K562 (cell line): ENCODE measurements at regions not wholly inside any gene's neighbourhood (a gene's known extent, or its start where the extent isn't known, plus 50 kb on each side); places are given as distances from the start of the nearest gene placed in this dataset.
A peak's percentile ranks its signal among the peaks of the same experiment; 100 is the strongest.

ENCODE experiments used
- CCNT2 ChIP-seq: IDR thresholded peaks from 2 replicates; pipeline ENCODE4 v1.6.1; 2011; ENCODE audit warnings: borderline replicate concordance, low read depth, mild to moderate bottlenecking, moderate library complexity, mixed read lengths, low read length; ENCODE audit not compliant: insufficient read length; ENCODE audit errors: extremely low read depth
- CXXC5 ChIP-seq: fragments of 250-450 bp; sonication (Bioruptor Pico); IDR thresholded peaks from 2 replicates; pipeline ENCODE4 v1.8.0; 2022; ENCODE audit warnings: inconsistent platforms, mild to moderate bottlenecking, moderate library complexity
- E2F3 ChIP-seq: fragments of 250-450 bp; sonication (Bioruptor Pico); IDR thresholded peaks from 2 replicates; pipeline ENCODE4 v1.4.0; 2020; ENCODE audit warnings: mild to moderate bottlenecking
- L3MBTL2 ChIP-seq: fragments of 450-650 bp; IDR thresholded peaks from 2 replicates; pipeline ENCODE4 v1.6.1; 2016; ENCODE audit warnings: mild to moderate bottlenecking, moderate library complexity
- NRF1 ChIP-seq, 2 experiments: fragments of 450-650 bp; IDR thresholded peaks in 1 of 2; conservative IDR thresholded peaks in 1 of 2; 2 replicates each; pipeline ENCODE4 v1.6.1; 2014; ENCODE audit warnings: mild to moderate bottlenecking in 2 of 2
- PHF8 ChIP-seq: fragments of 200-600 bp; sonication (generic); IDR thresholded peaks from 2 replicates; pipeline ENCODE4 v1.6.1; 2012; ENCODE audit warnings: mixed run types, mild to moderate bottlenecking, inconsistent platforms, low read length, moderate library complexity, borderline replicate concordance
- SREBF1 ChIP-seq: fragments of 150-350 bp; IDR thresholded peaks from 2 replicates; pipeline ENCODE4 v1.6.1; 2014; ENCODE audit warnings: antibody characterized with exemption, low read depth, low read length, borderline replicate concordance
- ZFX ChIP-seq: sonication (generic); formaldehyde crosslinking; IDR thresholded peaks from 2 replicates; pipeline ENCODE4 v1.8.0; 2022; ENCODE audit warnings: mild to moderate bottlenecking, missing genetic modification reagents, moderate library complexity
- ZNF668 ChIP-seq: fragments of 250-450 bp; sonication (Bioruptor Pico); IDR thresholded peaks from 2 replicates; pipeline ENCODE4 v1.8.0; 2022; ENCODE audit warnings: mild to moderate bottlenecking, inconsistent platforms
- TF ChIP-seq, protein P1 (sequence below): sonication (generic); formaldehyde crosslinking; IDR thresholded peaks from 2 replicates; pipeline ENCODE4 v1.8.0; 2022; ENCODE audit warnings: mild to moderate bottlenecking, missing genetic modification reagents
- TF ChIP-seq, protein P2 (sequence below), 2 experiments: fragments of 450-650 bp in 1 of 2; sonication (generic) in 1 of 2; formaldehyde crosslinking in 1 of 2; IDR thresholded peaks; 2 replicates each; pipeline versions ENCODE4 v1.7.1 to v1.9.0; 2016 to 2022; ENCODE audit warnings: inconsistent platforms in 1 of 2, mild to moderate bottlenecking in 1 of 2, missing genetic modification reagents in 1 of 2
- TF ChIP-seq, protein P3 (sequence below): sonication (generic); formaldehyde crosslinking; IDR thresholded peaks from 2 replicates; pipeline ENCODE4 v1.9.0; 2022; ENCODE audit warnings: mild to moderate bottlenecking, missing genetic modification reagents

DNA sequence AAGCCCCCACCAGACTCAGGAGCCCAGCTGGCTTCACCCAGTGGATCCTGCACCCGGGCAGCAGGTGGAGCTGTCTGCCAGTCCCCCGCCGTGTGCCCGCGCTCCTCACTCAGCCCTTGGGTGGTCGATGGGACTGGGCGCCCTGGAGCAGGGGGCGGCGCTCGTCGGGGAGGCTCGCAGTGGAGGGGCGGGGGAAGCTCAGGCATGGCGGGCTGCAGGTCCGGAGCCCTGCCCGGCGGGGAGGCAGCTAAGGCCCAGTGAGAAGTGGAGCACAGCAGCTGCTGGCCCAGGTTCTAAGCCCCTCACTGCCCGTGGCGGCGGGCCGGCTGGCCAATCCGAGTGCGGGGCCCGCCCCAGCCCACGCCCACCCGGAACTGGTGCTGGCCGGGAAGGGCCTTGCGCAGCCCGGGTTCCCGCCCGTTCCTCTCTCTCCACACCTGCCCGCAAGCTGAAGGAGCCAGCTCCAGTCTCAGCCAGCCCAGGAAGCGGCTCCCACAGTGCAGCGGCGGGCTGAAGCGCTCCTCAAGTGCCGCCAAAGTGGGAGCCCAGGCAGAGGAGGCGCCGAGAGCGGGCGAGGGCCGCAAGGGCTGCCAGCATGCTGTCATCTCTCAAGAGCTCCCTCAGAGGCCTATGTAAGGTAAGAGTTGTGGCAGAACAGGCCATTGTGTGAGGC lies 1307.8 kb upstream of the TMEFF2 start (continued):
- TF ChIP-seq PHF8 = peak; percentile 53; the same call in 1 of the 2 replicates
- TF ChIP-seq L3MBTL2 = peak; percentile 80
- TF ChIP-seq CXXC5 = peak; percentile 58; the same call in 1 of the 2 replicates
- TF ChIP-seq, protein P1, sequence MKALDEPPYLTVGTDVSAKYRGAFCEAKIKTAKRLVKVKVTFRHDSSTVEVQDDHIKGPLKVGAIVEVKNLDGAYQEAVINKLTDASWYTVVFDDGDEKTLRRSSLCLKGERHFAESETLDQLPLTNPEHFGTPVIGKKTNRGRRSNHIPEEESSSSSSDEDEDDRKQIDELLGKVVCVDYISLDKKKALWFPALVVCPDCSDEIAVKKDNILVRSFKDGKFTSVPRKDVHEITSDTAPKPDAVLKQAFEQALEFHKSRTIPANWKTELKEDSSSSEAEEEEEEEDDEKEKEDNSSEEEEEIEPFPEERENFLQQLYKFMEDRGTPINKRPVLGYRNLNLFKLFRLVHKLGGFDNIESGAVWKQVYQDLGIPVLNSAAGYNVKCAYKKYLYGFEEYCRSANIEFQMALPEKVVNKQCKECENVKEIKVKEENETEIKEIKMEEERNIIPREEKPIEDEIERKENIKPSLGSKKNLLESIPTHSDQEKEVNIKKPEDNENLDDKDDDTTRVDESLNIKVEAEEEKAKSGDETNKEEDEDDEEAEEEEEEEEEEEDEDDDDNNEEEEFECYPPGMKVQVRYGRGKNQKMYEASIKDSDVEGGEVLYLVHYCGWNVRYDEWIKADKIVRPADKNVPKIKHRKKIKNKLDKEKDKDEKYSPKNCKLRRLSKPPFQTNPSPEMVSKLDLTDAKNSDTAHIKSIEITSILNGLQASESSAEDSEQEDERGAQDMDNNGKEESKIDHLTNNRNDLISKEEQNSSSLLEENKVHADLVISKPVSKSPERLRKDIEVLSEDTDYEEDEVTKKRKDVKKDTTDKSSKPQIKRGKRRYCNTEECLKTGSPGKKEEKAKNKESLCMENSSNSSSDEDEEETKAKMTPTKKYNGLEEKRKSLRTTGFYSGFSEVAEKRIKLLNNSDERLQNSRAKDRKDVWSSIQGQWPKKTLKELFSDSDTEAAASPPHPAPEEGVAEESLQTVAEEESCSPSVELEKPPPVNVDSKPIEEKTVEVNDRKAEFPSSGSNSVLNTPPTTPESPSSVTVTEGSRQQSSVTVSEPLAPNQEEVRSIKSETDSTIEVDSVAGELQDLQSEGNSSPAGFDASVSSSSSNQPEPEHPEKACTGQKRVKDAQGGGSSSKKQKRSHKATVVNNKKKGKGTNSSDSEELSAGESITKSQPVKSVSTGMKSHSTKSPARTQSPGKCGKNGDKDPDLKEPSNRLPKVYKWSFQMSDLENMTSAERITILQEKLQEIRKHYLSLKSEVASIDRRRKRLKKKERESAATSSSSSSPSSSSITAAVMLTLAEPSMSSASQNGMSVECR (CRISPR knock-in tag) = peak; percentile 54; the same call in 1 of the 2 replicates
- TF ChIP-seq SREBF1 = no peak
- peak; percentile 83 for TF ChIP-seq ZFX
- TF ChIP-seq E2F3 (CRISPR knock-in tag) = peak; percentile 34; the same call in 1 of the 2 replicates
- TF ChIP-seq, protein P2, sequence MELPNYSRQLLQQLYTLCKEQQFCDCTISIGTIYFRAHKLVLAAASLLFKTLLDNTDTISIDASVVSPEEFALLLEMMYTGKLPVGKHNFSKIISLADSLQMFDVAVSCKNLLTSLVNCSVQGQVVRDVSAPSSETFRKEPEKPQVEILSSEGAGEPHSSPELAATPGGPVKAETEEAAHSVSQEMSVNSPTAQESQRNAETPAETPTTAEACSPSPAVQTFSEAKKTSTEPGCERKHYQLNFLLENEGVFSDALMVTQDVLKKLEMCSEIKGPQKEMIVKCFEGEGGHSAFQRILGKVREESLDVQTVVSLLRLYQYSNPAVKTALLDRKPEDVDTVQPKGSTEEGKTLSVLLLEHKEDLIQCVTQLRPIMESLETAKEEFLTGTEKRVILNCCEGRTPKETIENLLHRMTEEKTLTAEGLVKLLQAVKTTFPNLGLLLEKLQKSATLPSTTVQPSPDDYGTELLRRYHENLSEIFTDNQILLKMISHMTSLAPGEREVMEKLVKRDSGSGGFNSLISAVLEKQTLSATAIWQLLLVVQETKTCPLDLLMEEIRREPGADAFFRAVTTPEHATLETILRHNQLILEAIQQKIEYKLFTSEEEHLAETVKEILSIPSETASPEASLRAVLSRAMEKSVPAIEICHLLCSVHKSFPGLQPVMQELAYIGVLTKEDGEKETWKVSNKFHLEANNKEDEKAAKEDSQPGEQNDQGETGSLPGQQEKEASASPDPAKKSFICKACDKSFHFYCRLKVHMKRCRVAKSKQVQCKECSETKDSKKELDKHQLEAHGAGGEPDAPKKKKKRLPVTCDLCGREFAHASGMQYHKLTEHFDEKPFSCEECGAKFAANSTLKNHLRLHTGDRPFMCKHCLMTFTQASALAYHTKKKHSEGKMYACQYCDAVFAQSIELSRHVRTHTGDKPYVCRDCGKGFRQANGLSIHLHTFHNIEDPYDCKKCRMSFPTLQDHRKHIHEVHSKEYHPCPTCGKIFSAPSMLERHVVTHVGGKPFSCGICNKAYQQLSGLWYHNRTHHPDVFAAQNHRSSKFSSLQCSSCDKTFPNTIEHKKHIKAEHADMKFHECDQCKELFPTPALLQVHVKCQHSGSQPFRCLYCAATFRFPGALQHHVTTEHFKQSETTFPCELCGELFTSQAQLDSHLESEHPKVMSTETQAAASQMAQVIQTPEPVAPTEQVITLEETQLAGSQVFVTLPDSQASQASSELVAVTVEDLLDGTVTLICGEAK (IDR thresholded peaks at IDR 0.05) = 0 out of 2 replicates have a peak, but pooled peaks have one; percentile 14
- TF ChIP-seq, protein P2 (CRISPR knock-in tag; IDR thresholded peaks at IDR 0.05) = no peak
- TF ChIP-seq CCNT2 = no peak
- TF ChIP-seq NRF1 (conservative IDR thresholded peaks at IDR 0.05 in 1 of 2, IDR thresholded peaks at IDR 0.05 in 1 of 2) = peak; percentile 76 to 80
- TF ChIP-seq, protein P3, sequence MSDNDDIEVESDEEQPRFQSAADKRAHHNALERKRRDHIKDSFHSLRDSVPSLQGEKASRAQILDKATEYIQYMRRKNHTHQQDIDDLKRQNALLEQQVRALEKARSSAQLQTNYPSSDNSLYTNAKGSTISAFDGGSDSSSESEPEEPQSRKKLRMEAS (CRISPR knock-in tag) = peak; percentile 88
- TF ChIP-seq ZNF668 = no peak
